Globus pallidus (tissue), 1 donor: ENCODE measurements at regions not wholly inside any gene's neighbourhood (a gene's known extent, or its start where the extent isn't known, plus 50 kb on each side); places are given as distances from the start of the nearest gene placed in this dataset.

ENCODE experiments used
- DNase-seq: peaks from one replicate; pipeline ENCODE4 v3.0.0-alpha.2; 2015; ENCODE audit warnings: low spot score

DNA sequence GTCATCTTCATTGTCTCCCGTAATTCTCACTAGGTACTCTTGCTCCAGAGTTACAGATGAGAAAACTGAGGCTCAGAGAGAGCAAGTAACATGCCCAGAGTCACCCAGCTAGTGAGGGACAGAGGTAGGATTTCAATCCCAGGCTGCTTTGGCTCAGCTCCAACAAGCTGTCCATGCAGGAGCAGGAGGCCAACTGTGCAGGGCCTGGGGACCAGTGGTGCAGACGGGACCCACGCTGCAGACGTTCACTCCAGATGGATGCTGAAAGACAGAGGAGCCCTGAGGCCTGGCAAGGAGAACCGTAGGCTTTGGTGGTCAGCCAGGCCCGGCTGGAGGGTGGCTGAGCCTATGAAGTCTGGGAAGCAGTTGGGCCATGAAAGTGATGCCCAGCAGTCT lies 102.6 kb downstream of the MCFD2 start:
- no peak for DNase-seq
